ENCODE measurements at regions not wholly inside any gene's neighbourhood (a gene's known extent, or its start where the extent isn't known, plus 50 kb on each side); places are given as distances from the start of the nearest gene placed in this dataset.
"Not testable (repeated sequence)": the region's sequence is repeated elsewhere in the genome, so short reads cannot be mapped to it uniquely, and the experiment has no call there.

GRCh38 chr4:18695733-18696527 is 674.4 kb upstream of the LCORL start:
- no peak overlapping the region for H3K4me3 ChIP-seq (ENCODE audit: low read length)
- TF ChIP-seq CTCF (IDR thresholded peaks at IDR 0.05; ENCODE audit: insufficient read depth, low read depth, low read length, missing control alignments) = no peak

GRCh38 chr4:18691431-18692200 is 670.1 kb upstream of the LCORL start:
- H3K4me3 ChIP-seq (ENCODE audit: low read length) = no peak overlapping the region
- no peak for TF ChIP-seq CTCF (IDR thresholded peaks at IDR 0.05; ENCODE audit: insufficient read depth, low read depth, low read length, missing control alignments)
- DNase-seq (ENCODE audit: low read depth) = no peak

More at GRCh38 chr4:18695733-18696527, 674.4 kb upstream of the LCORL start:
- no peak for DNase-seq (ENCODE audit: low read depth)

GRCh38 chr4:18690291-18690955 is 668.9 kb upstream of the LCORL start:
- DNase-seq (ENCODE audit: low read depth) = no peak
- no peak for TF ChIP-seq CTCF (IDR thresholded peaks at IDR 0.05; ENCODE audit: insufficient read depth, low read depth, low read length, missing control alignments)
- H3K4me3 ChIP-seq (ENCODE audit: low read length) = no peak overlapping the region

GRCh38 chr4:18689308-18690115 is 668.0 kb upstream of the LCORL start:
- TF ChIP-seq CTCF (IDR thresholded peaks at IDR 0.05; ENCODE audit: insufficient read depth, low read depth, low read length, missing control alignments) = peak; percentile 87
- no peak overlapping the region for H3K4me3 ChIP-seq (ENCODE audit: low read length)
- peak; percentile 69 for DNase-seq (ENCODE audit: low read depth)

GRCh38 chr4:18688351-18688750 is 666.8 kb upstream of the LCORL start:
- H3K4me3 ChIP-seq (ENCODE audit: low read length); DNase-seq (ENCODE audit: low read depth): not testable (repeated sequence)

GRCh38 chr4:18686338-18687037 is 664.9 kb upstream of the LCORL start:
- TF ChIP-seq CTCF (IDR thresholded peaks at IDR 0.05; ENCODE audit: insufficient read depth, low read depth, low read length, missing control alignments) = no peak
- no peak overlapping the region for H3K4me3 ChIP-seq (ENCODE audit: low read length)
- DNase-seq (ENCODE audit: low read depth) = no peak
